Left lobe of liver (tissue), 2 donors: ENCODE measurements at regions not wholly inside any gene's neighbourhood (a gene's known extent, or its start where the extent isn't known, plus 50 kb on each side); places are given as distances from the start of the nearest gene placed in this dataset.
"Not testable (repeated sequence)": the region's sequence is repeated elsewhere in the genome, so short reads cannot be mapped to it uniquely, and the experiment has no call there.

Experiments used
- ATAC-seq: fragments of 200-7000 bp; cut with Tn5 transposase; one replicate; pipeline ENCODE4 v1.9.1; 2020; ENCODE audit warnings: mild to moderate bottlenecking, moderate library complexity
- DNase-seq: peaks from one replicate; pipeline ENCODE4 v3.0.0-alpha.2; 2020; ENCODE audit warnings: low spot score
- donor health status: DM: no; HTN: no; CAD: no; lungs with moderate emphysema.
- donor health status: DM: no; HTN: yes; CAD: no.

GRCh38 chr7:93830141-93830925 is 60.2 kb downstream of the TFPI2 start:
- ATAC-seq = no peak

GRCh38 chr7:93828260-93828659 is 62.3 kb downstream of the TFPI2 start:
- DNase-seq (no peak), ATAC-seq (no peak)

More at GRCh38 chr7:93830141-93830925, 60.2 kb downstream of the TFPI2 start:
- no peak for DNase-seq

GRCh38 chr7:93823621-93824020 is 66.9 kb downstream of the TFPI2 start:
- no peak for ATAC-seq
- no peak for DNase-seq

- DNase-seq = no peak
- ATAC-seq = no peak
Observed at GRCh38 chr7:93821463-93821862, 69.1 kb downstream of the TFPI2 start.

- ATAC-seq = no peak
- DNase-seq = no peak
Observed at GRCh38 chr7:93819699-93820098, 70.9 kb downstream of the TFPI2 start.

GRCh38 chr7:93817526-93817925 is 73.0 kb downstream of the TFPI2 start:
- ATAC-seq = no peak
- no peak for DNase-seq

GRCh38 chr7:93817004-93817403 is 73.5 kb downstream of the TFPI2 start:
- no peak for ATAC-seq
- no peak for DNase-seq

- ATAC-seq = no peak
- DNase-seq = no peak
Observed at GRCh38 chr7:93813514-93813913, 77.0 kb downstream of the TFPI2 start.

GRCh38 chr7:93812061-93812460 is 78.5 kb downstream of the TFPI2 start:
- no peak for ATAC-seq
- DNase-seq = no peak

GRCh38 chr7:93811198-93811597 is 79.4 kb downstream of the TFPI2 start:
- no peak for ATAC-seq
- no peak for DNase-seq

- ATAC-seq (no peak), DNase-seq (no peak)
Observed at GRCh38 chr7:93810561-93810960, 80.0 kb downstream of the TFPI2 start.

GRCh38 chr7:93804726-93805125 is 85.8 kb downstream of the TFPI2 start:
- no peak for ATAC-seq
- DNase-seq = no peak

- ATAC-seq = peak; percentile 41
Observed at GRCh38 chr7:93799750-93800357, 90.7 kb downstream of the TFPI2 start.

GRCh38 chr7:93793084-93793697 is 97.4 kb downstream of the TFPI2 start:
- DNase-seq, ATAC-seq: not testable (repeated sequence)

More at GRCh38 chr7:93799750-93800357, 90.7 kb downstream of the TFPI2 start:
- DNase-seq = no peak

- DNase-seq (no peak), ATAC-seq (no peak)
Observed at GRCh38 chr7:93779115-93779514, 111.4 kb downstream of the TFPI2 start.

GRCh38 chr7:93778384-93778783 is 112.2 kb downstream of the TFPI2 start:
- no peak for ATAC-seq

GRCh38 chr7:93773446-93773845 is 117.1 kb downstream of the TFPI2 start:
- ATAC-seq = no peak
- DNase-seq = no peak

More at GRCh38 chr7:93778384-93778783, 112.2 kb downstream of the TFPI2 start:
- DNase-seq = no peak

- ATAC-seq = no peak
Observed at GRCh38 chr7:93765475-93765874, 125.1 kb downstream of the TFPI2 start.

GRCh38 chr7:93758631-93759030 is 131.9 kb downstream of the TFPI2 start:
- no peak for ATAC-seq
- DNase-seq = no peak

More at GRCh38 chr7:93765475-93765874, 125.1 kb downstream of the TFPI2 start:
- no peak for DNase-seq

GRCh38 chr7:93757426-93757825 is 133.1 kb downstream of the TFPI2 start:
- ATAC-seq = no peak
- no peak for DNase-seq

- no peak for ATAC-seq
Observed at GRCh38 chr7:93756890-93757289, 133.7 kb downstream of the TFPI2 start.

GRCh38 chr7:93751421-93751820 is 139.1 kb downstream of the TFPI2 start:
- ATAC-seq (no peak), DNase-seq (no peak)

More at GRCh38 chr7:93756890-93757289, 133.7 kb downstream of the TFPI2 start:
- DNase-seq = no peak
